GM23338 (cell line): ENCODE measurements at regions not wholly inside any gene's neighbourhood (a gene's known extent, or its start where the extent isn't known, plus 50 kb on each side); places are given as distances from the start of the nearest gene placed in this dataset.

ENCODE experiments used
- ATAC-seq: fragments of 200-7000 bp; cut with Tn5 transposase; 3 replicates; pipeline ENCODE4 v1.9.1; 2020
- DNase-seq: peaks from one replicate; pipeline ENCODE4 v3.0.0-alpha.2; 2015; ENCODE audit warnings: low spot score
- H2AFZ ChIP-seq: fragments of 200-600 bp; sonication (generic); 2 replicates; pipeline ENCODE4 v1.8.0; 2016; ENCODE audit warnings: antibody characterized with exemption, mild to moderate bottlenecking, moderate library complexity
- H3F3A ChIP-seq: fragments of 200-600 bp; sonication (generic); replicated peaks from 2 replicates; pipeline ENCODE4 v1.8.0; 2017; ENCODE audit warnings: antibody characterized with exemption, mixed run types, low read depth
- H3K27ac ChIP-seq: fragments of 200-600 bp; sonication (generic); 2 replicates; pipeline ENCODE4 v1.6.1; 2016; ENCODE audit warnings: low read depth
- H3K27me3 ChIP-seq: fragments of 200-600 bp; sonication (generic); 2 replicates; pipeline ENCODE4 v1.8.0; 2016; ENCODE audit warnings: mild to moderate bottlenecking, mixed run types, moderate library complexity; ENCODE audit not compliant: insufficient read depth
- H3K36me3 ChIP-seq: fragments of 200-600 bp; sonication (generic); 2 replicates; pipeline ENCODE4 v1.8.0; 2016; ENCODE audit warnings: mild to moderate bottlenecking; ENCODE audit not compliant: insufficient read depth
- H3K4me1 ChIP-seq: fragments of 200-600 bp; sonication (generic); 2 replicates; pipeline ENCODE4 v1.8.0; 2016; ENCODE audit warnings: mild to moderate bottlenecking, moderate library complexity; ENCODE audit not compliant: insufficient read depth
- H3K4me2 ChIP-seq: fragments of 200-600 bp; sonication (generic); 2 replicates; pipeline ENCODE4 v1.7.1; 2017; ENCODE audit warnings: mixed run types
- H3K4me3 ChIP-seq: fragments of 200-600 bp; sonication (generic); 2 replicates; pipeline ENCODE4 v1.6.1; 2016; ENCODE audit warnings: mixed run types
- H3K79me2 ChIP-seq: fragments of 200-600 bp; sonication (generic); replicated peaks from 2 replicates; pipeline ENCODE4 v1.8.0; 2017; ENCODE audit warnings: mild to moderate bottlenecking; ENCODE audit not compliant: insufficient read depth
- H3K9me2 ChIP-seq: fragments of 200-600 bp; sonication (generic); 2 replicates; pipeline ENCODE4 v1.8.0; 2017; ENCODE audit not compliant: insufficient read depth
- H4K20me1 ChIP-seq: fragments of 200-600 bp; sonication (generic); replicated peaks from 2 replicates; pipeline ENCODE4 v1.8.0; 2017; ENCODE audit warnings: mild to moderate bottlenecking; ENCODE audit not compliant: insufficient read depth
- H3K27ac Mint-ChIP-seq: 2 replicates; pipeline ENCODE4 v1.8.0; 2020; ENCODE audit warnings: inconsistent platforms, mild to moderate bottlenecking, moderate library complexity, mixed read lengths
- H3K27me3 Mint-ChIP-seq: 3 replicates; pipeline ENCODE4 v1.8.0; 2022; ENCODE audit warnings: low read depth, mild to moderate bottlenecking, moderate library complexity, mixed read lengths, inconsistent platforms; ENCODE audit not compliant: insufficient read depth, poor library complexity
- H3K36me3 Mint-ChIP-seq: 3 replicates; pipeline ENCODE4 v1.8.0; 2021; ENCODE audit warnings: low read depth, mild to moderate bottlenecking, inconsistent platforms, moderate library complexity, mixed read lengths
- H3K4me1 Mint-ChIP-seq: 3 replicates; pipeline ENCODE4 v1.8.0; 2020; ENCODE audit warnings: mild to moderate bottlenecking, inconsistent platforms, mixed read lengths
- H3K4me3 Mint-ChIP-seq: 3 replicates; pipeline ENCODE4 v1.8.0; 2021; ENCODE audit warnings: moderate library complexity, mild to moderate bottlenecking, inconsistent platforms, mixed read lengths
- H3K9me3 Mint-ChIP-seq: 3 replicates; pipeline ENCODE4 v1.8.0; 2020; ENCODE audit warnings: moderate library complexity, mild to moderate bottlenecking, inconsistent platforms, mixed read lengths
- EZH2 ChIP-seq: fragments of 200-600 bp; sonication (generic); IDR thresholded peaks from one replicate; pipeline ENCODE4 v1.8.0; 2017; ENCODE audit warnings: antibody characterized with exemption, mild to moderate bottlenecking, low read depth; ENCODE audit not compliant: unreplicated experiment
- STAT1 ChIP-seq: IDR thresholded peaks from one replicate; pipeline ENCODE4 v1.6.1; 2016; ENCODE audit warnings: antibody characterized with exemption; ENCODE audit not compliant: unreplicated experiment
- ZNF114 ChIP-seq: fragments of 250-450 bp; sonication (Bioruptor Pico); IDR thresholded peaks from 2 replicates; pipeline ENCODE4 v1.5.0; 2020; ENCODE audit warnings: mild to moderate bottlenecking, moderate library complexity
- TF ChIP-seq, protein P1 (sequence below): IDR thresholded peaks from one replicate; pipeline ENCODE4 v1.6.1; 2018; ENCODE audit warnings: antibody characterized with exemption; ENCODE audit not compliant: unreplicated experiment
- TF ChIP-seq, protein P2 (sequence below): fragments of 250-450 bp; sonication (Bioruptor Pico); IDR thresholded peaks from 2 replicates; pipeline ENCODE4 v1.5.0; 2020; ENCODE audit warnings: mild to moderate bottlenecking, moderate library complexity
- TF ChIP-seq, protein P3 (sequence below): IDR thresholded peaks from 2 replicates; pipeline ENCODE4 v1.6.1; 2016; ENCODE audit warnings: antibody characterized with exemption

DNA sequence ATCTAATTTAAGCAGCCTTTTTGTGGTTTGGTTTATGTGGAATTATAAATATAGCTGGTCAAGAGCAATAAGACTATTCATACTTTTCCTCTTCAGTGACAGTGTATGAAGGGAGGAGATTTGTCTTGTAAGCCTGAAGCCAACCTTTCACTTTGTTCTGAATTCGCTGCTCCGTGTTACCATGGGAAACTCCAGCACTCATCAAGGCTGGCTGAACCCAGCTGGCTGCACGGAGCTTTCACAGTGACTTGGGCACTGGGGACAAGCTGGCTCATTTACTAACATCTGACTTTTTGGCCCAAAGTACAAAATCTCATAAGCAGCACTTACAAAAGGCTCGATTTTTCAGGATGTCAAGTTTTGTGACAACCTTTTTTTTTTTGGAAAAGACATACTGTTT is 120.4 kb upstream of the GRIA4 start:
- TF ChIP-seq EZH2 (no peak), ZNF114 (no peak), STAT1 (no peak)
- TF ChIP-seq, protein P1, sequence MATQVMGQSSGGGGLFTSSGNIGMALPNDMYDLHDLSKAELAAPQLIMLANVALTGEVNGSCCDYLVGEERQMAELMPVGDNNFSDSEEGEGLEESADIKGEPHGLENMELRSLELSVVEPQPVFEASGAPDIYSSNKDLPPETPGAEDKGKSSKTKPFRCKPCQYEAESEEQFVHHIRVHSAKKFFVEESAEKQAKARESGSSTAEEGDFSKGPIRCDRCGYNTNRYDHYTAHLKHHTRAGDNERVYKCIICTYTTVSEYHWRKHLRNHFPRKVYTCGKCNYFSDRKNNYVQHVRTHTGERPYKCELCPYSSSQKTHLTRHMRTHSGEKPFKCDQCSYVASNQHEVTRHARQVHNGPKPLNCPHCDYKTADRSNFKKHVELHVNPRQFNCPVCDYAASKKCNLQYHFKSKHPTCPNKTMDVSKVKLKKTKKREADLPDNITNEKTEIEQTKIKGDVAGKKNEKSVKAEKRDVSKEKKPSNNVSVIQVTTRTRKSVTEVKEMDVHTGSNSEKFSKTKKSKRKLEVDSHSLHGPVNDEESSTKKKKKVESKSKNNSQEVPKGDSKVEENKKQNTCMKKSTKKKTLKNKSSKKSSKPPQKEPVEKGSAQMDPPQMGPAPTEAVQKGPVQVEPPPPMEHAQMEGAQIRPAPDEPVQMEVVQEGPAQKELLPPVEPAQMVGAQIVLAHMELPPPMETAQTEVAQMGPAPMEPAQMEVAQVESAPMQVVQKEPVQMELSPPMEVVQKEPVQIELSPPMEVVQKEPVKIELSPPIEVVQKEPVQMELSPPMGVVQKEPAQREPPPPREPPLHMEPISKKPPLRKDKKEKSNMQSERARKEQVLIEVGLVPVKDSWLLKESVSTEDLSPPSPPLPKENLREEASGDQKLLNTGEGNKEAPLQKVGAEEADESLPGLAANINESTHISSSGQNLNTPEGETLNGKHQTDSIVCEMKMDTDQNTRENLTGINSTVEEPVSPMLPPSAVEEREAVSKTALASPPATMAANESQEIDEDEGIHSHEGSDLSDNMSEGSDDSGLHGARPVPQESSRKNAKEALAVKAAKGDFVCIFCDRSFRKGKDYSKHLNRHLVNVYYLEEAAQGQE: no peak
- TF ChIP-seq, protein P2, sequence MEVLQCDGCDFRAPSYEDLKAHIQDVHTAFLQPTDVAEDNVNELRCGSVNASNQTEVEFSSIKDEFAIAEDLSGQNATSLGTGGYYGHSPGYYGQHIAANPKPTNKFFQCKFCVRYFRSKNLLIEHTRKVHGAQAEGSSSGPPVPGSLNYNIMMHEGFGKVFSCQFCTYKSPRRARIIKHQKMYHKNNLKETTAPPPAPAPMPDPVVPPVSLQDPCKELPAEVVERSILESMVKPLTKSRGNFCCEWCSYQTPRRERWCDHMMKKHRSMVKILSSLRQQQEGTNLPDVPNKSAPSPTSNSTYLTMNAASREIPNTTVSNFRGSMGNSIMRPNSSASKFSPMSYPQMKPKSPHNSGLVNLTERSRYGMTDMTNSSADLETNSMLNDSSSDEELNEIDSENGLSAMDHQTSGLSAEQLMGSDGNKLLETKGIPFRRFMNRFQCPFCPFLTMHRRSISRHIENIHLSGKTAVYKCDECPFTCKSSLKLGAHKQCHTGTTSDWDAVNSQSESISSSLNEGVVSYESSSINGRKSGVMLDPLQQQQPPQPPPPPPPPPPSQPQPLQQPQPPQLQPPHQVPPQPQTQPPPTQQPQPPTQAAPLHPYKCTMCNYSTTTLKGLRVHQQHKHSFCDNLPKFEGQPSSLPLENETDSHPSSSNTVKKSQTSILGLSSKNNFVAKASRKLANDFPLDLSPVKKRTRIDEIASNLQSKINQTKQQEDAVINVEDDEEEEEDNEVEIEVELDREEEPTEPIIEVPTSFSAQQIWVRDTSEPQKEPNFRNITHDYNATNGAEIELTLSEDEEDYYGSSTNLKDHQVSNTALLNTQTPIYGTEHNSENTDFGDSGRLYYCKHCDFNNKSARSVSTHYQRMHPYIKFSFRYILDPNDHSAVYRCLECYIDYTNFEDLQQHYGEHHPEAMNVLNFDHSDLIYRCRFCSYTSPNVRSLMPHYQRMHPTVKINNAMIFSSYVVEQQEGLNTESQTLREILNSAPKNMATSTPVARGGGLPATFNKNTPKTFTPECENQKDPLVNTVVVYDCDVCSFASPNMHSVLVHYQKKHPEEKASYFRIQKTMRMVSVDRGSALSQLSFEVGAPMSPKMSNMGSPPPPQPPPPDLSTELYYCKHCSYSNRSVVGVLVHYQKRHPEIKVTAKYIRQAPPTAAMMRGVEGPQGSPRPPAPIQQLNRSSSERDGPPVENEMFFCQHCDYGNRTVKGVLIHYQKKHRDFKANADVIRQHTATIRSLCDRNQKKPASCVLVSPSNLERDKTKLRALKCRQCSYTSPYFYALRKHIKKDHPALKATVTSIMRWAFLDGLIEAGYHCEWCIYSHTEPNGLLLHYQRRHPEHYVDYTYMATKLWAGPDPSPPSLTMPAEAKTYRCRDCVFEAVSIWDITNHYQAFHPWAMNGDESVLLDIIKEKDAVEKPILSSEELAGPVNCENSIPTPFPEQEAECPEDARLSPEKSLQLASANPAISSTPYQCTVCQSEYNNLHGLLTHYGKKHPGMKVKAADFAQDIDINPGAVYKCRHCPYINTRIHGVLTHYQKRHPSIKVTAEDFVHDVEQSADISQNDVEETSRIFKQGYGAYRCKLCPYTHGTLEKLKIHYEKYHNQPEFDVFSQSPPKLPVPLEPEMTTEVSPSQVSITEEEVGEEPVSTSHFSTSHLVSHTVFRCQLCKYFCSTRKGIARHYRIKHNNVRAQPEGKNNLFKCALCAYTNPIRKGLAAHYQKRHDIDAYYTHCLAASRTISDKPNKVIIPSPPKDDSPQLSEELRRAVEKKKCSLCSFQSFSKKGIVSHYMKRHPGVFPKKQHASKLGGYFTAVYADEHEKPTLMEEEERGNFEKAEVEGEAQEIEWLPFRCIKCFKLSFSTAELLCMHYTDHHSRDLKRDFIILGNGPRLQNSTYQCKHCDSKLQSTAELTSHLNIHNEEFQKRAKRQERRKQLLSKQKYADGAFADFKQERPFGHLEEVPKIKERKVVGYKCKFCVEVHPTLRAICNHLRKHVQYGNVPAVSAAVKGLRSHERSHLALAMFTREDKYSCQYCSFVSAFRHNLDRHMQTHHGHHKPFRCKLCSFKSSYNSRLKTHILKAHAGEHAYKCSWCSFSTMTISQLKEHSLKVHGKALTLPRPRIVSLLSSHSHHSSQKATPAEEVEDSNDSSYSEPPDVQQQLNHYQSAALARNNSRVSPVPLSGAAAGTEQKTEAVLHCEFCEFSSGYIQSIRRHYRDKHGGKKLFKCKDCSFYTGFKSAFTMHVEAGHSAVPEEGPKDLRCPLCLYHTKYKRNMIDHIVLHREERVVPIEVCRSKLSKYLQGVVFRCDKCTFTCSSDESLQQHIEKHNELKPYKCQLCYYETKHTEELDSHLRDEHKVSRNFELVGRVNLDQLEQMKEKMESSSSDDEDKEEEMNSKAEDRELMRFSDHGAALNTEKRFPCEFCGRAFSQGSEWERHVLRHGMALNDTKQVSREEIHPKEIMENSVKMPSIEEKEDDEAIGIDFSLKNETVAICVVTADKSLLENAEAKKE: no peak
- TF ChIP-seq, protein P3, sequence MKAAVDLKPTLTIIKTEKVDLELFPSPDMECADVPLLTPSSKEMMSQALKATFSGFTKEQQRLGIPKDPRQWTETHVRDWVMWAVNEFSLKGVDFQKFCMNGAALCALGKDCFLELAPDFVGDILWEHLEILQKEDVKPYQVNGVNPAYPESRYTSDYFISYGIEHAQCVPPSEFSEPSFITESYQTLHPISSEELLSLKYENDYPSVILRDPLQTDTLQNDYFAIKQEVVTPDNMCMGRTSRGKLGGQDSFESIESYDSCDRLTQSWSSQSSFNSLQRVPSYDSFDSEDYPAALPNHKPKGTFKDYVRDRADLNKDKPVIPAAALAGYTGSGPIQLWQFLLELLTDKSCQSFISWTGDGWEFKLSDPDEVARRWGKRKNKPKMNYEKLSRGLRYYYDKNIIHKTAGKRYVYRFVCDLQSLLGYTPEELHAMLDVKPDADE: no peak
- Mint-ChIP-seq H3K27ac (no peak overlapping the region), H3K27me3 (no peaks in the 10 kb centered on the region), H3K9me3 (no peaks in the 10 kb centered on the region), H3K4me1 (peaks cover 17% of the 10 kb centered on the region; the same call in 2 of the 3 replicates), H3K4me3 (no peak overlapping the region), H3K36me3 (no peaks in the 10 kb centered on the region)
- Histone ChIP-seq H3K4me3 (no peak overlapping the region), H3K27me3 (no peaks in the 10 kb centered on the region), H3K9me2 (no peaks in the 10 kb centered on the region), H4K20me1 (no peaks in the 10 kb centered on the region), H3K36me3 (no peaks in the 10 kb centered on the region), H3K4me2 (no peak overlapping the region), H3F3A (no peaks in the 10 kb centered on the region), H3K79me2 (no peaks in the 10 kb centered on the region), H3K4me1 (no peaks in the 10 kb centered on the region), H3K27ac (no peak overlapping the region), H2AFZ (no peak overlapping the region)
- DNase-seq: no peak
- ATAC-seq: no peak
